GM23338 (cell line): ENCODE measurements at regions not wholly inside any gene's neighbourhood (a gene's known extent, or its start where the extent isn't known, plus 50 kb on each side); places are given as distances from the start of the nearest gene placed in this dataset.

Experiments
- ATAC-seq: fragments of 200-7000 bp; cut with Tn5 transposase; 3 replicates; pipeline ENCODE4 v1.9.1; 2020
- DNase-seq: peaks from one replicate; pipeline ENCODE4 v3.0.0-alpha.2; 2015; ENCODE audit warnings: low spot score
- H2AFZ ChIP-seq: fragments of 200-600 bp; sonication (generic); 2 replicates; pipeline ENCODE4 v1.8.0; 2016; ENCODE audit warnings: antibody characterized with exemption, mild to moderate bottlenecking, moderate library complexity
- H3F3A ChIP-seq: fragments of 200-600 bp; sonication (generic); replicated peaks from 2 replicates; pipeline ENCODE4 v1.8.0; 2017; ENCODE audit warnings: antibody characterized with exemption, mixed run types, low read depth
- H3K27ac ChIP-seq: fragments of 200-600 bp; sonication (generic); 2 replicates; pipeline ENCODE4 v1.6.1; 2016; ENCODE audit warnings: low read depth
- H3K27me3 ChIP-seq: fragments of 200-600 bp; sonication (generic); 2 replicates; pipeline ENCODE4 v1.8.0; 2016; ENCODE audit warnings: mild to moderate bottlenecking, mixed run types, moderate library complexity; ENCODE audit not compliant: insufficient read depth
- H3K36me3 ChIP-seq: fragments of 200-600 bp; sonication (generic); 2 replicates; pipeline ENCODE4 v1.8.0; 2016; ENCODE audit warnings: mild to moderate bottlenecking; ENCODE audit not compliant: insufficient read depth
- H3K4me1 ChIP-seq: fragments of 200-600 bp; sonication (generic); 2 replicates; pipeline ENCODE4 v1.8.0; 2016; ENCODE audit warnings: mild to moderate bottlenecking, moderate library complexity; ENCODE audit not compliant: insufficient read depth
- H3K4me2 ChIP-seq: fragments of 200-600 bp; sonication (generic); 2 replicates; pipeline ENCODE4 v1.7.1; 2017; ENCODE audit warnings: mixed run types
- H3K4me3 ChIP-seq: fragments of 200-600 bp; sonication (generic); 2 replicates; pipeline ENCODE4 v1.6.1; 2016; ENCODE audit warnings: mixed run types
- H3K79me2 ChIP-seq: fragments of 200-600 bp; sonication (generic); replicated peaks from 2 replicates; pipeline ENCODE4 v1.8.0; 2017; ENCODE audit warnings: mild to moderate bottlenecking; ENCODE audit not compliant: insufficient read depth
- H3K9me2 ChIP-seq: fragments of 200-600 bp; sonication (generic); 2 replicates; pipeline ENCODE4 v1.8.0; 2017; ENCODE audit not compliant: insufficient read depth
- H4K20me1 ChIP-seq: fragments of 200-600 bp; sonication (generic); replicated peaks from 2 replicates; pipeline ENCODE4 v1.8.0; 2017; ENCODE audit warnings: mild to moderate bottlenecking; ENCODE audit not compliant: insufficient read depth
- H3K27ac Mint-ChIP-seq: 2 replicates; pipeline ENCODE4 v1.8.0; 2020; ENCODE audit warnings: inconsistent platforms, mild to moderate bottlenecking, moderate library complexity, mixed read lengths
- H3K27me3 Mint-ChIP-seq: 3 replicates; pipeline ENCODE4 v1.8.0; 2022; ENCODE audit warnings: low read depth, mild to moderate bottlenecking, moderate library complexity, mixed read lengths, inconsistent platforms; ENCODE audit not compliant: insufficient read depth, poor library complexity
- H3K36me3 Mint-ChIP-seq: 3 replicates; pipeline ENCODE4 v1.8.0; 2021; ENCODE audit warnings: low read depth, mild to moderate bottlenecking, inconsistent platforms, moderate library complexity, mixed read lengths
- H3K4me1 Mint-ChIP-seq: 3 replicates; pipeline ENCODE4 v1.8.0; 2020; ENCODE audit warnings: mild to moderate bottlenecking, inconsistent platforms, mixed read lengths
- H3K4me3 Mint-ChIP-seq: 3 replicates; pipeline ENCODE4 v1.8.0; 2021; ENCODE audit warnings: moderate library complexity, mild to moderate bottlenecking, inconsistent platforms, mixed read lengths
- H3K9me3 Mint-ChIP-seq: 3 replicates; pipeline ENCODE4 v1.8.0; 2020; ENCODE audit warnings: moderate library complexity, mild to moderate bottlenecking, inconsistent platforms, mixed read lengths
- CREB1 ChIP-seq: fragments of 250-450 bp; sonication (Bioruptor Pico); IDR thresholded peaks from 2 replicates; pipeline ENCODE4 v1.5.0; 2020; ENCODE audit warnings: low read depth, mild to moderate bottlenecking, moderate library complexity
- CTCF ChIP-seq, 2 experiments: fragments of 200-600 bp in 1 of 2; sonication (generic) in 1 of 2; conservative IDR thresholded peaks; 2 replicates each; pipeline versions ENCODE4 v1.5.1 to v1.6.1; 2016 to 2017; ENCODE audit warnings: antibody characterized with exemption in 2 of 2, low read depth in 2 of 2, mild to moderate bottlenecking in 2 of 2, moderate library complexity in 1 of 2
- EZH2 ChIP-seq: fragments of 200-600 bp; sonication (generic); IDR thresholded peaks from one replicate; pipeline ENCODE4 v1.8.0; 2017; ENCODE audit warnings: antibody characterized with exemption, mild to moderate bottlenecking, low read depth; ENCODE audit not compliant: unreplicated experiment
- JUNB ChIP-seq: IDR thresholded peaks from one replicate; pipeline ENCODE4 v1.6.1; 2016; ENCODE audit warnings: antibody characterized with exemption; ENCODE audit not compliant: unreplicated experiment
- STAT1 ChIP-seq: IDR thresholded peaks from one replicate; pipeline ENCODE4 v1.6.1; 2016; ENCODE audit warnings: antibody characterized with exemption; ENCODE audit not compliant: unreplicated experiment
- ZNF114 ChIP-seq: fragments of 250-450 bp; sonication (Bioruptor Pico); IDR thresholded peaks from 2 replicates; pipeline ENCODE4 v1.5.0; 2020; ENCODE audit warnings: mild to moderate bottlenecking, moderate library complexity
- TF ChIP-seq, protein P1 (sequence below): fragments of 250-450 bp; sonication (Bioruptor Pico); IDR thresholded peaks from 2 replicates; pipeline ENCODE4 v1.5.0; 2020; ENCODE audit warnings: mild to moderate bottlenecking, moderate library complexity

- H3K4me3 Mint-ChIP-seq, result no peak overlapping the region
- no peaks in the 10 kb centered on the region for H3F3A ChIP-seq
- no peak overlapping the region for H3K4me3 ChIP-seq
- no peaks in the 10 kb centered on the region for H3K79me2 ChIP-seq
- peaks cover 12% of the 10 kb centered on the region for H3K4me1 Mint-ChIP-seq
- no peaks in the 10 kb centered on the region for H3K27me3 ChIP-seq
- H3K4me1 ChIP-seq, result no peaks in the 10 kb centered on the region
- H3K36me3 ChIP-seq, result no peaks in the 10 kb centered on the region
- ATAC-seq, result peak; percentile 45
- H4K20me1 ChIP-seq, result no peaks in the 10 kb centered on the region
- H2AFZ ChIP-seq, result peak overlapping the region; percentile 74; the same call in 1 of the 2 replicates
- peaks cover 17% of the 10 kb centered on the region for H3K27me3 Mint-ChIP-seq
- no peaks in the 10 kb centered on the region for H3K36me3 Mint-ChIP-seq
- H3K9me2 ChIP-seq, result no peaks in the 10 kb centered on the region
- DNase-seq, result peak; percentile 24
- no peak overlapping the region for H3K27ac ChIP-seq
- no peak for TF ChIP-seq STAT1
- TF ChIP-seq, protein P1, sequence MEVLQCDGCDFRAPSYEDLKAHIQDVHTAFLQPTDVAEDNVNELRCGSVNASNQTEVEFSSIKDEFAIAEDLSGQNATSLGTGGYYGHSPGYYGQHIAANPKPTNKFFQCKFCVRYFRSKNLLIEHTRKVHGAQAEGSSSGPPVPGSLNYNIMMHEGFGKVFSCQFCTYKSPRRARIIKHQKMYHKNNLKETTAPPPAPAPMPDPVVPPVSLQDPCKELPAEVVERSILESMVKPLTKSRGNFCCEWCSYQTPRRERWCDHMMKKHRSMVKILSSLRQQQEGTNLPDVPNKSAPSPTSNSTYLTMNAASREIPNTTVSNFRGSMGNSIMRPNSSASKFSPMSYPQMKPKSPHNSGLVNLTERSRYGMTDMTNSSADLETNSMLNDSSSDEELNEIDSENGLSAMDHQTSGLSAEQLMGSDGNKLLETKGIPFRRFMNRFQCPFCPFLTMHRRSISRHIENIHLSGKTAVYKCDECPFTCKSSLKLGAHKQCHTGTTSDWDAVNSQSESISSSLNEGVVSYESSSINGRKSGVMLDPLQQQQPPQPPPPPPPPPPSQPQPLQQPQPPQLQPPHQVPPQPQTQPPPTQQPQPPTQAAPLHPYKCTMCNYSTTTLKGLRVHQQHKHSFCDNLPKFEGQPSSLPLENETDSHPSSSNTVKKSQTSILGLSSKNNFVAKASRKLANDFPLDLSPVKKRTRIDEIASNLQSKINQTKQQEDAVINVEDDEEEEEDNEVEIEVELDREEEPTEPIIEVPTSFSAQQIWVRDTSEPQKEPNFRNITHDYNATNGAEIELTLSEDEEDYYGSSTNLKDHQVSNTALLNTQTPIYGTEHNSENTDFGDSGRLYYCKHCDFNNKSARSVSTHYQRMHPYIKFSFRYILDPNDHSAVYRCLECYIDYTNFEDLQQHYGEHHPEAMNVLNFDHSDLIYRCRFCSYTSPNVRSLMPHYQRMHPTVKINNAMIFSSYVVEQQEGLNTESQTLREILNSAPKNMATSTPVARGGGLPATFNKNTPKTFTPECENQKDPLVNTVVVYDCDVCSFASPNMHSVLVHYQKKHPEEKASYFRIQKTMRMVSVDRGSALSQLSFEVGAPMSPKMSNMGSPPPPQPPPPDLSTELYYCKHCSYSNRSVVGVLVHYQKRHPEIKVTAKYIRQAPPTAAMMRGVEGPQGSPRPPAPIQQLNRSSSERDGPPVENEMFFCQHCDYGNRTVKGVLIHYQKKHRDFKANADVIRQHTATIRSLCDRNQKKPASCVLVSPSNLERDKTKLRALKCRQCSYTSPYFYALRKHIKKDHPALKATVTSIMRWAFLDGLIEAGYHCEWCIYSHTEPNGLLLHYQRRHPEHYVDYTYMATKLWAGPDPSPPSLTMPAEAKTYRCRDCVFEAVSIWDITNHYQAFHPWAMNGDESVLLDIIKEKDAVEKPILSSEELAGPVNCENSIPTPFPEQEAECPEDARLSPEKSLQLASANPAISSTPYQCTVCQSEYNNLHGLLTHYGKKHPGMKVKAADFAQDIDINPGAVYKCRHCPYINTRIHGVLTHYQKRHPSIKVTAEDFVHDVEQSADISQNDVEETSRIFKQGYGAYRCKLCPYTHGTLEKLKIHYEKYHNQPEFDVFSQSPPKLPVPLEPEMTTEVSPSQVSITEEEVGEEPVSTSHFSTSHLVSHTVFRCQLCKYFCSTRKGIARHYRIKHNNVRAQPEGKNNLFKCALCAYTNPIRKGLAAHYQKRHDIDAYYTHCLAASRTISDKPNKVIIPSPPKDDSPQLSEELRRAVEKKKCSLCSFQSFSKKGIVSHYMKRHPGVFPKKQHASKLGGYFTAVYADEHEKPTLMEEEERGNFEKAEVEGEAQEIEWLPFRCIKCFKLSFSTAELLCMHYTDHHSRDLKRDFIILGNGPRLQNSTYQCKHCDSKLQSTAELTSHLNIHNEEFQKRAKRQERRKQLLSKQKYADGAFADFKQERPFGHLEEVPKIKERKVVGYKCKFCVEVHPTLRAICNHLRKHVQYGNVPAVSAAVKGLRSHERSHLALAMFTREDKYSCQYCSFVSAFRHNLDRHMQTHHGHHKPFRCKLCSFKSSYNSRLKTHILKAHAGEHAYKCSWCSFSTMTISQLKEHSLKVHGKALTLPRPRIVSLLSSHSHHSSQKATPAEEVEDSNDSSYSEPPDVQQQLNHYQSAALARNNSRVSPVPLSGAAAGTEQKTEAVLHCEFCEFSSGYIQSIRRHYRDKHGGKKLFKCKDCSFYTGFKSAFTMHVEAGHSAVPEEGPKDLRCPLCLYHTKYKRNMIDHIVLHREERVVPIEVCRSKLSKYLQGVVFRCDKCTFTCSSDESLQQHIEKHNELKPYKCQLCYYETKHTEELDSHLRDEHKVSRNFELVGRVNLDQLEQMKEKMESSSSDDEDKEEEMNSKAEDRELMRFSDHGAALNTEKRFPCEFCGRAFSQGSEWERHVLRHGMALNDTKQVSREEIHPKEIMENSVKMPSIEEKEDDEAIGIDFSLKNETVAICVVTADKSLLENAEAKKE (CRISPR knock-in tag), result no peak
- H3K27ac Mint-ChIP-seq, result no peak overlapping the region
- H3K9me3 Mint-ChIP-seq, result no peaks in the 10 kb centered on the region
- no peak overlapping the region for H3K4me2 ChIP-seq
These were observed 101.0 kb downstream of the HMX1 start for GRCh38 chr4:8770518-8771257.

DNA sequence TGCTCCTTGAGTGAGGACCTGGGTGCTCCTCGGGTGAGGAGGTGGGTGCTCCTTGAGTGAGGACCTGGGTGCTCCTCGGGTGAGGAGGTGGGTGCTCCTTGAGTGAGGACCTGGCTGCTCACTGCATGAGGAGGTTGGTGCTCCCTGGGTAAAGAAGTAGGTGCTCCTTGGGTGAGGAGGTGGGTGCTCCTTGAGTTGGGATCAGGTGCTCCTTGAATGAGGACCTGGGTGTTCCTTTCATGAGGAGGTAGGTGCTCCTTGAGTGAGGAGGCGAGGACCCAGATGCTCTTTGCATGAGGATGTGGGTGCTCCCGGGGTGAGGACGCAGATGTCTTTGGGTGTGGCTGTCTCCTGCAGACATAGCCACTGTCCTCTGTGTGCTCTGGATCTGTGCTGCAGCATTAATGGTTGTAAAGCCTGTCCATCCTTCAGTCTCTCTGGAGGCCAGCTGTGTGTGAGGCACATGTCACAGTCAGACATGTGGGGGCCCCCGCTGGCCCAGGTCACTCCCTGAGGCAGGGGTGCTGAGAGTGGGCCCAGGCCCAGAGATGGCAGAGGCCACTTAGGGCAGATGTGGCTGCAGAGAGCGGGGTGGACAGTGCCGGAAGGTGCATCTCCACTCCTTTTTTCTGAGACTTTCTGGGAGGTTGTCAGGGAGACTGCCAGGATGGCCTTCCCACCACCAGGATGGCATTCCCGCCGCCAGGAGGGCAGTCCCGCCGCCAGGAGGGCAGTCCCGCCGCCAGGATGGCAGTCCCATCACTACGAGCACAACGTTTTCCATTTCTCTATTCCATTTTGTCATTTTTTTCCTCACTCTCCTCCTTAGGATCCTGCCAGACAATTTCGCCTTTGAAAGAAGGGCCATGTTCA is 101.8 kb downstream of the HMX1 start:
- Mint-ChIP-seq H3K27ac (no peak overlapping the region), H3K4me1 (peaks cover 14% of the 10 kb centered on the region), H3K4me3 (no peak overlapping the region), H3K9me3 (no peaks in the 10 kb centered on the region), H3K27me3 (peaks cover 23% of the 10 kb centered on the region), H3K36me3 (no peaks in the 10 kb centered on the region)
- H2AFZ ChIP-seq, result no peak overlapping the region
- no peak overlapping the region for H3K4me3 ChIP-seq
- no peaks in the 10 kb centered on the region for H3K79me2 ChIP-seq
- H3F3A ChIP-seq, result no peaks in the 10 kb centered on the region
- no peak overlapping the region for H3K27ac ChIP-seq
- ATAC-seq, result no peak
- no peaks in the 10 kb centered on the region for H3K27me3 ChIP-seq
- no peaks in the 10 kb centered on the region for H3K9me2 ChIP-seq
- no peaks in the 10 kb centered on the region for H4K20me1 ChIP-seq
- H3K4me2 ChIP-seq, result no peak overlapping the region
- no peak for DNase-seq
- H3K4me1 ChIP-seq, result no peaks in the 10 kb centered on the region
- H3K36me3 ChIP-seq, result no peaks in the 10 kb centered on the region
- TF ChIP-seq EZH2 (no peak), ZNF114 (CRISPR knock-in tag) (no peak), CTCF (conservative IDR thresholded peaks at IDR 0.05; ENCODE audit: low read depth in 2 of 2) (no peak), CREB1 (no peak), JUNB (no peak)
